Activated CD4-positive, alpha-beta T cell treated with anti-CD3 and anti-CD28 coated beads, Interleukin-2, amount 10 ng/mL, durations not matched to agents 24 days and 14 days (primary cell): ENCODE measurements at regions not wholly inside any gene's neighbourhood (a gene's known extent, or its start where the extent isn't known, plus 50 kb on each side); places are given as distances from the start of the nearest gene placed in this dataset.

Experiments
- DNase-seq: peaks from one replicate; pipeline ENCODE4 v3.0.0; 2022
- H3K27ac Mint-ChIP-seq: one replicate; pipeline ENCODE4 v1.8.0; 2022; ENCODE audit warnings: mild to moderate bottlenecking, mixed read lengths
- H3K27me3 Mint-ChIP-seq: one replicate; pipeline ENCODE4 v1.8.0; 2022; ENCODE audit warnings: mixed read lengths
- H3K36me3 Mint-ChIP-seq: one replicate; pipeline ENCODE4 v1.8.0; 2022; ENCODE audit warnings: low read depth, mild to moderate bottlenecking, mixed read lengths
- H3K4me1 Mint-ChIP-seq: one replicate; pipeline ENCODE4 v1.8.0; 2021; ENCODE audit warnings: mixed read lengths
- H3K4me3 Mint-ChIP-seq: one replicate; pipeline ENCODE4 v1.8.0; 2022; ENCODE audit warnings: mild to moderate bottlenecking, moderate library complexity, mixed read lengths
- H3K9me3 Mint-ChIP-seq: one replicate; pipeline ENCODE4 v1.8.0; 2021; ENCODE audit warnings: mixed read lengths
- intact Hi-C: fragments of 100-400 bp; cut with micrococcal nuclease; formaldehyde crosslinking; loops from one replicate; pipeline ENCODE4 v1.15.1; 2023

GRCh38 chr7:47148536-47149207 is 433.2 kb downstream of the TNS3 start:
- Mint-ChIP-seq H3K36me3 (no peaks in the 10 kb centered on the region), H3K9me3 (no peaks in the 10 kb centered on the region), H3K4me3 (no peak overlapping the region), H3K27ac (no peak overlapping the region), H3K27me3 (peaks cover 3% of the 10 kb centered on the region), H3K4me1 (no peaks in the 10 kb centered on the region)
- intact Hi-C loops, result no loop called here
- DNase-seq, result no peak

- Mint-ChIP-seq H3K36me3 (no peaks in the 10 kb centered on the region), H3K4me3 (no peak overlapping the region), H3K4me1 (no peaks in the 10 kb centered on the region), H3K27me3 (peaks cover 3% of the 10 kb centered on the region), H3K9me3 (no peaks in the 10 kb centered on the region), H3K27ac (no peak overlapping the region)
- intact Hi-C loops, result no loop called here
- no peak for DNase-seq
Observed at GRCh38 chr7:47147213-47147631, 434.7 kb downstream of the TNS3 start.

- H3K36me3 Mint-ChIP-seq, result no peaks in the 10 kb centered on the region
- no peak for DNase-seq
- no peaks in the 10 kb centered on the region for H3K4me1 Mint-ChIP-seq
- no peaks in the 10 kb centered on the region for H3K9me3 Mint-ChIP-seq
- intact Hi-C loops, result no loop called here
- H3K27ac Mint-ChIP-seq, result no peak overlapping the region
- no peak overlapping the region for H3K4me3 Mint-ChIP-seq
- peaks cover 3% of the 10 kb centered on the region for H3K27me3 Mint-ChIP-seq
Observed at GRCh38 chr7:47145982-47146381, 435.9 kb downstream of the TNS3 start.

GRCh38 chr7:47145186-47145725 is 436.7 kb downstream of the TNS3 start:
- no peak for DNase-seq
- intact Hi-C loops, result no loop called here
- no peak overlapping the region for H3K4me3 Mint-ChIP-seq
- no peak overlapping the region for H3K27ac Mint-ChIP-seq
- H3K9me3 Mint-ChIP-seq, result no peaks in the 10 kb centered on the region
- H3K4me1 Mint-ChIP-seq, result no peaks in the 10 kb centered on the region
- H3K36me3 Mint-ChIP-seq, result no peaks in the 10 kb centered on the region
- H3K27me3 Mint-ChIP-seq, result peaks cover 3% of the 10 kb centered on the region

- H3K9me3 Mint-ChIP-seq, result no peaks in the 10 kb centered on the region
- intact Hi-C loops, result no loop called here
Observed at GRCh38 chr7:47143339-47143738, 438.6 kb downstream of the TNS3 start.

GRCh38 chr7:47142867-47143175 is 439.1 kb downstream of the TNS3 start:
- Mint-ChIP-seq H3K4me3 (no peak overlapping the region), H3K27me3 (peaks cover 3% of the 10 kb centered on the region), H3K36me3 (no peaks in the 10 kb centered on the region), H3K27ac (no peak overlapping the region), H3K4me1 (no peaks in the 10 kb centered on the region), H3K9me3 (no peaks in the 10 kb centered on the region)
- intact Hi-C loops, result no loop called here
- no peak for DNase-seq

More at GRCh38 chr7:47143339-47143738, 438.6 kb downstream of the TNS3 start:
- H3K27me3 Mint-ChIP-seq, result peaks cover 3% of the 10 kb centered on the region
- no peaks in the 10 kb centered on the region for H3K36me3 Mint-ChIP-seq
- H3K27ac Mint-ChIP-seq, result no peak overlapping the region
- no peak for DNase-seq
- no peak overlapping the region for H3K4me3 Mint-ChIP-seq
- no peaks in the 10 kb centered on the region for H3K4me1 Mint-ChIP-seq

GRCh38 chr7:47142169-47142866 is 439.6 kb downstream of the TNS3 start:
- Mint-ChIP-seq H3K4me3 (no peak overlapping the region), H3K27ac (no peak overlapping the region), H3K4me1 (no peaks in the 10 kb centered on the region), H3K9me3 (no peaks in the 10 kb centered on the region), H3K36me3 (no peaks in the 10 kb centered on the region), H3K27me3 (peaks cover 3% of the 10 kb centered on the region)
- intact Hi-C loops, result no loop called here
- DNase-seq, result no peak

GRCh38 chr7:47132471-47132870 is 449.4 kb downstream of the TNS3 start:
- H3K4me3 Mint-ChIP-seq, result no peak overlapping the region
- no peaks in the 10 kb centered on the region for H3K9me3 Mint-ChIP-seq
- no peak overlapping the region for H3K27ac Mint-ChIP-seq
- H3K27me3 Mint-ChIP-seq, result peaks cover 1% of the 10 kb centered on the region
- H3K36me3 Mint-ChIP-seq, result no peaks in the 10 kb centered on the region
- H3K4me1 Mint-ChIP-seq, result no peaks in the 10 kb centered on the region
- intact Hi-C loops, result no loop called here
- no peak for DNase-seq

GRCh38 chr7:47128700-47129099 is 453.2 kb downstream of the TNS3 start:
- intact Hi-C loops, result no loop called here
- no peaks in the 10 kb centered on the region for H3K4me1 Mint-ChIP-seq
- H3K9me3 Mint-ChIP-seq, result no peaks in the 10 kb centered on the region
- H3K27me3 Mint-ChIP-seq, result peaks cover 1% of the 10 kb centered on the region
- DNase-seq, result no peak
- H3K36me3 Mint-ChIP-seq, result no peaks in the 10 kb centered on the region
- H3K27ac Mint-ChIP-seq, result no peak overlapping the region
- no peak overlapping the region for H3K4me3 Mint-ChIP-seq

GRCh38 chr7:47125529-47125928 is 456.4 kb downstream of the TNS3 start:
- intact Hi-C loops, result no loop called here
- Mint-ChIP-seq H3K36me3 (no peaks in the 10 kb centered on the region), H3K4me1 (no peaks in the 10 kb centered on the region), H3K4me3 (no peak overlapping the region), H3K27me3 (no peaks in the 10 kb centered on the region), H3K9me3 (no peaks in the 10 kb centered on the region), H3K27ac (no peak overlapping the region)
- no peak for DNase-seq

GRCh38 chr7:47119261-47119865 is 462.5 kb downstream of the TNS3 start:
- Mint-ChIP-seq H3K4me3 (no peak overlapping the region), H3K36me3 (no peaks in the 10 kb centered on the region), H3K27me3 (no peaks in the 10 kb centered on the region), H3K4me1 (no peaks in the 10 kb centered on the region), H3K27ac (no peak overlapping the region), H3K9me3 (no peaks in the 10 kb centered on the region)
- intact Hi-C loops, result no loop called here
- no peak for DNase-seq

- Mint-ChIP-seq H3K27me3 (no peaks in the 10 kb centered on the region), H3K27ac (no peak overlapping the region), H3K4me3 (no peak overlapping the region), H3K4me1 (no peaks in the 10 kb centered on the region), H3K9me3 (no peaks in the 10 kb centered on the region), H3K36me3 (no peaks in the 10 kb centered on the region)
- intact Hi-C loops, result no loop called here
- no peak for DNase-seq
Observed at GRCh38 chr7:47104206-47104549, 477.7 kb downstream of the TNS3 start.

GRCh38 chr7:47103498-47104205 is 478.3 kb downstream of the TNS3 start:
- H3K4me3 Mint-ChIP-seq, result no peak overlapping the region
- H3K9me3 Mint-ChIP-seq, result no peaks in the 10 kb centered on the region
- DNase-seq, result no peak
- intact Hi-C loops, result no loop called here
- no peak overlapping the region for H3K27ac Mint-ChIP-seq
- no peaks in the 10 kb centered on the region for H3K4me1 Mint-ChIP-seq
- H3K36me3 Mint-ChIP-seq, result no peaks in the 10 kb centered on the region
- H3K27me3 Mint-ChIP-seq, result no peaks in the 10 kb centered on the region

- Mint-ChIP-seq H3K4me3 (no peak overlapping the region), H3K27ac (no peak overlapping the region), H3K36me3 (no peaks in the 10 kb centered on the region), H3K4me1 (no peaks in the 10 kb centered on the region), H3K27me3 (no peaks in the 10 kb centered on the region), H3K9me3 (no peaks in the 10 kb centered on the region)
- DNase-seq, result no peak
- intact Hi-C loops, result no loop called here
Observed at GRCh38 chr7:47102331-47102841, 479.5 kb downstream of the TNS3 start.
